HG02588 (cell line): ENCODE measurements at regions not wholly inside any gene's neighbourhood (a gene's known extent, or its start where the extent isn't known, plus 50 kb on each side); places are given as distances from the start of the nearest gene placed in this dataset.
A peak's percentile ranks its signal among the peaks of the same experiment; 100 is the strongest.

Source experiments
- ATAC-seq: cut with Tn5 transposase; IDR thresholded peaks from one replicate; pipeline ENCODE4 v1.9.1; 2021; ENCODE audit warnings: mild to moderate bottlenecking, moderate library complexity; ENCODE audit not compliant: unreplicated experiment

- ATAC-seq: no peak
Measured at GRCh38 chr7:117972606-117973005, 99.4 kb upstream of the CTTNBP2 start.

GRCh38 chr7:117973975-117974374 lies 100.7 kb upstream of the CTTNBP2 start:
- no peak for ATAC-seq

- no peak for ATAC-seq
Measured at GRCh38 chr7:117974891-117975290, 101.7 kb upstream of the CTTNBP2 start.

GRCh38 chr7:117975476-117975875 lies 102.2 kb upstream of the CTTNBP2 start:
- ATAC-seq: no peak

DNA sequence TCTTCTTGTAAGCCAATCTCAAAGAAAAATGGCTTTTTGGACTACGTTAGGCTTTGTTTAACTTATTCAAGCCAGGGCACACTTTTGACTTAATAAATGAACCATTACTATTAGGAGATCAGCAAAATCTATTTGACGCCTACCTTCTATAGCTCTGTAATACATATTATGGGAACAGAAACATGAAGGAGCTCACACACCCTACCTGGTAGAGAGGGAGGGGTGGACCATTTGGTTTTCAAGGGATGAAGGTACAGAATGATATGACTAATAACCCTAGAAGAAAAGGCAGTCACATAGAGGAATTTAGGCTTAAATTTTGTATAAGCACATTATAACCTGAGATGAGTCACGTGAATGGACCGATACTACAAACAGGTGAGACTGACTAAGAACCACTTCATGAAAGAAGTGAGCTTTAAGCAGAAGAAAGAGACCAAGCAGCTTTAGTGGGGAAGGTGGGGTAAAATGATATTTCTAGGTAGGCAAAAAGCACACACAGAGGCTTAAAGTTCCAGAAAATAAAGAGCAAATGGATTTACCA lies 106.8 kb upstream of the CTTNBP2 start:
- no peak for ATAC-seq

- no peak for ATAC-seq
Measured at GRCh38 chr7:117982071-117983055, 109.1 kb upstream of the CTTNBP2 start.

DNA sequence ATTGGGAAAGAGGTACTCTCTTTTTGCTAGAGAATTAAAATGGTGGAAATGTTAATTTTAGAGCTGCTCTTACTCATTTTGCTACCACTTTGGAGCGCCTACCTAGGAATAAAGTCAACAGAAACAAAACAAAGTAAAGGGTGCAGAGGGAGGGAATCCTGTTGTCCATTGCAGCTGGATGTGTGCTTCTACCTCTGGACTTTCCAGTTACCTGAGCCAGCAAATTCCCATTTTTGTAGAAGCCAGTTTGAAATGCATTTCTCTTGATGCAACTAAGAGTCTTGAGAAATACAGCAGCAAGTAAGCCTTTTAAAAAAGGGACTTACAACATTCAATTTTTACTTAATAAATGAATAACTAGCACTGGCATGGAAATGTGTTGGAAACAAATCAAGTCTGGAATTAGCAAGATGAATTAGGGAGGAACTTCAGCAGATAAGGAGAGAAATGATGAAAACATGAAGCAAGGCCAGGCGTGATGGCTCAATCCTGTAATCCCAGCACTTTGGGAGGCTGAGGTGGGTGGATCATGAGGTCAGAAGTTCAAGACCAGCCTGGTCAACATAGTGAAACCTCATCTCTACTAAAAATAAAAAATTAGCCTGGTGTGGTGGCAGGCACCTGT lies 113.5 kb upstream of the CTTNBP2 start:
- no peak for ATAC-seq

GRCh38 chr7:117990834-117991233 lies 117.6 kb upstream of the CTTNBP2 start:
- ATAC-seq: no peak

GRCh38 chr7:117992635-117993376 lies 119.6 kb upstream of the CTTNBP2 start:
- ATAC-seq: no peak

- peak; percentile 98 for ATAC-seq
Measured at GRCh38 chr7:117993377-117994003, 120.2 kb upstream of the CTTNBP2 start.

DNA sequence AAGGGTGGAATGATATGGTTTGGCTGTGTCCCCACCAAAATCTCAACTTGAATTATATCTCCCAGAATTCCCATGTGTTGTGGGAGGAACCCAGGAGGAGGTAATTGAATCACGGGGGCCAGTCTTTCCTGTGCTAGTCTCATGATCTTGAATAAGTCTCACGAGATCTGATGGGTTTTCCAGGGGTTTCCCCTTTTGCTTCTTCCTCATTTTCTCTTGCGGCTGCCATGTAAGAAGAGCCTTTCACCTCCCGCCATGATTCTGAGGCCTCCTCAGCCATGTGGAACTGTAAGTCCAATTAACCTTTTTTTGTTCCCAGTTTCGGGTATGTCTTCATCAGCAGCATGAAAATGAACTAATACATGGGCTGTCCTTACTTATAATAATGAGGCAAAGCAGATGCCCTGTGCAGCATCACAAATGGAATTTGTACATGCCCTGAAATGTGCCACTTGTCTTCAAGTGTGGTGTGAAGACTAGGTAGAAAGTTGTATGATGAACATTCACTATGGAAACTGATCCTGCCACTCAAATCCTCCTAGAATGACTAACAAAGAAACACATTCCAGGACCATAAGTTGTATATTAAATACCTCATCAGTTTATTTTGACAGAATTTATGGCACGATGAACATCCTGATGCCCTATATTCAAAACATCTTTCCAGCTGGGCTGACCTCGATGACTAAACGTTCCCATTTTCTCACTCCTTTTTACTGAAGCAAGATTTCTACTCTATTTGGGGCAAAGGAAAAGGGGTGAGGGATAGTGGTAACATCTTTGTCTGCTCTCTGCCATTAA lies 122.8 kb upstream of the CTTNBP2 start:
- ATAC-seq: no peak

GRCh38 chr7:117997862-117998825 lies 124.9 kb upstream of the CTTNBP2 start:
- ATAC-seq: no peak

DNA sequence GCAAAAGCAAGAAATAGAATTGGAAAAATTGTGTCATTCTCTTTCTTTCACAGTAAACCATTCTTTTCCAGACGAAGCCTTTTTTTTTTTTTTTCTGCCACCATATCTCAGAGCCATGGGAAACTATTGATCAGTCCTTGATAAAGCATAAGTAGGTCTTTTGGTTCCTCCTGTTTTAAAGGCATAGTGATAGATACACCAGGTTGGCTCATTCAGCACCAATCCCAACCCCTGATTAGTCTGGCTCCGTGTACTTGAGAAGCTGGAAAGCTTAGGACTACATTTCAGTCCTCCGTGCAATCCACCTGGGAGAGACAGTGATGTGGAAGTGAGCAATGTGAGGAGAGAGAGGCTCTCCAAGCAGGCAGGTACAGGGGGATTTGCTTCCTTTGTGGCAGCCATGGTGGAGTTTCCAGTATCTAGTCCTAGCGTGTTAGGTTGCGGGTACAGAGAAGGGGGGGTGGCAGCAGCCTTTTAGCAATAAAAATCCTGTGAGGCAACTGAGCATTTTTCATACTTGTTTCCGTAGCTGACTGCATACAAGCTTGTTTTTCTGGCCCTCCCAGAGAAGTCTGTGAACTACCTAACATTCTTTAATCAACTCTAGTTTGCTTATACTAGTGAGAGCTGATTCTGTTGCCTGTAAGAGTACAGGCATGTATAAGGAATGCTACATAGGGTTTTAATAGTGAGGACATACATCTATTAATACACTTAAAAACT lies 127.4 kb upstream of the CTTNBP2 start:
- ATAC-seq: no peak

DNA sequence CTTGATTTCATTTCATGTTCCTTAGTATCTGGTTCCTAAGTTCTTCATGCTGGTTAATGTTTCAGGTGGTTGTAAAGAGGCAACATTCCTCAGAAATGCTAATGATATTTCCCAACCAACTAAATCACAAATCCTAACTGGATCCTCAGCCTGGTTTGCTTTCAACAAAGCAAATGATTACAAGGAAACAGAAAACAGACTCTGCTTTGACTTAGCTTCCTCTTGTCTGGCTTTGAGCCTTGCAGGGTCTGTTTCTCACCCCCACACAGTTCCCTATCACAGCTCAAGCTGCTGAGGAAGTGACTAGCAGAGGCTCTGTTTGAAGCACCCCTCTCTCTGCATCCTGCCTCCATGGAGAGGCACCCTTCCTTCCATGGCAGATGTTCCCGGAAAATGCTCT lies 130.2 kb upstream of the CTTNBP2 start:
- no peak for ATAC-seq

GRCh38 chr7:118005026-118005425 lies 131.8 kb upstream of the CTTNBP2 start:
- no peak for ATAC-seq

GRCh38 chr7:118006979-118007378 lies 133.7 kb upstream of the CTTNBP2 start:
- ATAC-seq: no peak

DNA sequence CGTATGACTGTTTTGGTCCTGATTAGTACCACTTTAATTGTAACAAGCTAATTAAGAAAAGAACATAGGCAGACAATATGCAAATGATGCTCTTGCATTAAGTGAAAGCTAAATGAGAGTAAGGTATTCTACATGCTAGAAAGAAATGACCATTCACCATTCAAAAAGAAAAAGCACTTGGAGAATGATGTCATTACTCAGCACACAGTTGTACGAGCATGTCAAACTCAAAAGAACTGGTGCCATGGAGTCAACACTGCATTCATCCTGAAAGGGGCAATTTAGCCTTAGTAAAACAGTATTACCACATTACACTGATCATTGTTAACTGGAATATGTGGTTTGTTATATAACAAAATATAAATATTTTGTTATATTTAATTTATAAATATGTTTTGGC lies 136.2 kb upstream of the CTTNBP2 start:
- ATAC-seq: no peak

DNA sequence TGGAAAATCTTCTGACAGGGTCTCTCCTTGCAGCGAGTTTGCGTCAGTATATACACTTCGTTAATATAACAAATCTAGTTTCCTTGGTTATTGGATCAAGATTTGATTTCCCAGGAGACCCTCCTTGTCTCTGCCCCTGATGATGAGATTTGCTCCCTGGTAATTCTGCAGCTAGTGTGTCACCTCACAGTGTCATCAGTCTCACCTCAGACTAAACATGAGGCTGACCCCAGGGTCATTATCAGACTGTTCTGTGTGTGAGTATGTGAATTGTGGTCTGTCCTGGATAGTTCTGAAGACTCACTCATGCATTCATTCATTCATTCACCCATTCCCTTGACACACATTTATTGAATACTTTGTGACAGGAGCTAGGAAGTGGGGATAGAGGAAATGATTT lies 138.4 kb upstream of the CTTNBP2 start:
- ATAC-seq: no peak
